ENCODE measurements at regions not wholly inside any gene's neighbourhood (a gene's known extent, or its start where the extent isn't known, plus 50 kb on each side); places are given as distances from the start of the nearest gene placed in this dataset.

DNA sequence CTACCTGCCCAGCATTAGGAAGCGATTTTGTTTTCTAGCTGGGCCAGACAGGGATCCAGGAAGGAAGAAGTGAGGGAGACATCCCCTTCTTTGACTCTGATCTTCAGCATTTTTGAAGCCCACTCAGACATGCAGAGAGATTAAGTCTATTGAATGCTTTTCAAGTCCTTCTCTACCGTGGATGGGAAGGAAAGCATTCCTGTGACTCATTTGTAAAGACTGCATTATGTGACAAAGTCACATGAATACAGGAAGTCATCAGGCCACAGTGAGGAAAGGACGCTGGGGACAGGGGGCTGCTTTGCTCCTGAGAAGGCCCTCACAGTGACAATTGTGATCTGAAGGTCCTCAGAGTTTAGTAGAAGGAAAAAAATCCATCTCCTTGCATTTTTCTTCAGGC is 67.4 kb upstream of the GBA3 start:
- TF ChIP-seq, protein P1, sequence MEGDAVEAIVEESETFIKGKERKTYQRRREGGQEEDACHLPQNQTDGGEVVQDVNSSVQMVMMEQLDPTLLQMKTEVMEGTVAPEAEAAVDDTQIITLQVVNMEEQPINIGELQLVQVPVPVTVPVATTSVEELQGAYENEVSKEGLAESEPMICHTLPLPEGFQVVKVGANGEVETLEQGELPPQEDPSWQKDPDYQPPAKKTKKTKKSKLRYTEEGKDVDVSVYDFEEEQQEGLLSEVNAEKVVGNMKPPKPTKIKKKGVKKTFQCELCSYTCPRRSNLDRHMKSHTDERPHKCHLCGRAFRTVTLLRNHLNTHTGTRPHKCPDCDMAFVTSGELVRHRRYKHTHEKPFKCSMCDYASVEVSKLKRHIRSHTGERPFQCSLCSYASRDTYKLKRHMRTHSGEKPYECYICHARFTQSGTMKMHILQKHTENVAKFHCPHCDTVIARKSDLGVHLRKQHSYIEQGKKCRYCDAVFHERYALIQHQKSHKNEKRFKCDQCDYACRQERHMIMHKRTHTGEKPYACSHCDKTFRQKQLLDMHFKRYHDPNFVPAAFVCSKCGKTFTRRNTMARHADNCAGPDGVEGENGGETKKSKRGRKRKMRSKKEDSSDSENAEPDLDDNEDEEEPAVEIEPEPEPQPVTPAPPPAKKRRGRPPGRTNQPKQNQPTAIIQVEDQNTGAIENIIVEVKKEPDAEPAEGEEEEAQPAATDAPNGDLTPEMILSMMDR (IDR thresholded peaks at IDR 0.05): no peak
- no peak for TF ChIP-seq POLR2AphosphoS5 (IDR thresholded peaks at IDR 0.05)
- TF ChIP-seq POLR2A (IDR thresholded peaks at IDR 0.05): no peak
